ENCODE measurements at regions not wholly inside any gene's neighbourhood (a gene's known extent, or its start where the extent isn't known, plus 50 kb on each side); places are given as distances from the start of the nearest gene placed in this dataset.
A peak's percentile ranks its signal among the peaks of the same experiment; 100 is the strongest.
"Not testable (repeated sequence)": the region's sequence is repeated elsewhere in the genome, so short reads cannot be mapped to it uniquely, and the experiment has no call there.

GRCh38 chr12:124070394-124071074 is 97.5 kb downstream of the ZNF664 start:
- H4K91ac ChIP-seq (ENCODE audit: low read depth, low read length, poor library complexity); H2BK5ac ChIP-seq (ENCODE audit: low read length); H3K14ac ChIP-seq (ENCODE audit: low read length); H2AK5ac ChIP-seq (ENCODE audit: low read depth, low read length); H3K18ac ChIP-seq (ENCODE audit: low read length); H2BK12ac ChIP-seq (ENCODE audit: low read length); H3K4ac ChIP-seq (ENCODE audit: low read length); H4K8ac ChIP-seq (ENCODE audit: low read depth, low read length); H3K27me3 ChIP-seq (ENCODE audit: control insufficient read depth in 3 of 3, insufficient read depth in 3 of 3, low read depth in 1 of 3, low read length in 3 of 3); H2AFZ ChIP-seq (ENCODE audit: low read length); H3K36me3 ChIP-seq (replicated peaks in 1 of 2; ENCODE audit: control insufficient read depth in 2 of 2, insufficient read depth in 2 of 2, low read length in 2 of 2); H3K9ac ChIP-seq (ENCODE audit: low read depth, low read length, poor library complexity); H3K4me3 ChIP-seq (ENCODE audit: low read length in 2 of 2); H3K4me2 ChIP-seq (ENCODE audit: insufficient read depth, low read length, poor library complexity, severe bottlenecking); H2BK120ac ChIP-seq (ENCODE audit: low read depth, low read length); DNase-seq (ENCODE audit: low spot score); H3K9me3 ChIP-seq (replicated peaks in 1 of 2; ENCODE audit: control insufficient read depth in 2 of 2, insufficient read depth in 1 of 2, low read depth in 1 of 2, low read length in 2 of 2); H3K79me1 ChIP-seq (ENCODE audit: low read depth, low read length); H3K23ac ChIP-seq (ENCODE audit: low read depth, low read length, poor library complexity); H3K27ac ChIP-seq (replicated peaks; ENCODE audit: low read length); H2BK15ac ChIP-seq (ENCODE audit: low read length): not testable (repeated sequence)
- WGBS, 2 donors (ENCODE audit: extremely low coverage in 2 of 2, insufficient read length in 2 of 2, insufficient replicate concordance in 1 of 2) = no CpG with 5 or more reads among the region's 7 CpGs
- peaks cover 17 to 21% of the 10 kb centered on the region in 2 donors for H3K4me1 ChIP-seq (ENCODE audit: control insufficient read depth in 2 of 2, insufficient read depth in 1 of 2, low read depth in 1 of 2, low read length in 2 of 2)

GRCh38 chr12:124071075-124071443 is 98.0 kb downstream of the ZNF664 start:
- H3K36me3 ChIP-seq (replicated peaks in 1 of 2; ENCODE audit: control insufficient read depth in 2 of 2, insufficient read depth in 2 of 2, low read length in 2 of 2) = no peaks in the 10 kb centered on the region
- no peak overlapping the region for H3K4ac ChIP-seq (ENCODE audit: low read length)
- H2AK5ac ChIP-seq (ENCODE audit: low read depth, low read length) = no peak overlapping the region
- no CpG with 5 or more reads among the region's 3 CpGs for WGBS, 2 donors (ENCODE audit: extremely low coverage in 2 of 2, insufficient read length in 2 of 2, insufficient replicate concordance in 1 of 2)
- no peak overlapping the region for H3K14ac ChIP-seq (ENCODE audit: low read length)
- H3K27ac ChIP-seq (replicated peaks; ENCODE audit: low read length) = no peak overlapping the region
- H3K18ac ChIP-seq (ENCODE audit: low read length) = no peak overlapping the region
- no peak overlapping the region for H3K23ac ChIP-seq (ENCODE audit: low read depth, low read length, poor library complexity)
- H2BK5ac ChIP-seq (ENCODE audit: low read length) = no peak overlapping the region
- no peak overlapping the region for H3K4me2 ChIP-seq (ENCODE audit: insufficient read depth, low read length, poor library complexity, severe bottlenecking)
- H2BK120ac ChIP-seq (ENCODE audit: low read depth, low read length) = no peak overlapping the region
- H4K91ac ChIP-seq (ENCODE audit: low read depth, low read length, poor library complexity) = no peak overlapping the region
- H3K9ac ChIP-seq (ENCODE audit: low read depth, low read length, poor library complexity) = no peak overlapping the region
- no peaks in the 10 kb centered on the region for H3K79me1 ChIP-seq (ENCODE audit: low read depth, low read length)
- H2AFZ ChIP-seq (ENCODE audit: low read length) = no peak overlapping the region
- H3K27me3 ChIP-seq (ENCODE audit: control insufficient read depth in 3 of 3, insufficient read depth in 3 of 3, low read depth in 1 of 3, low read length in 3 of 3) = no peaks in the 10 kb centered on the region
- peaks cover 17 to 23% of the 10 kb centered on the region in 2 donors for H3K4me1 ChIP-seq (ENCODE audit: control insufficient read depth in 2 of 2, insufficient read depth in 1 of 2, low read depth in 1 of 2, low read length in 2 of 2)
- no peak overlapping the region for H3K4me3 ChIP-seq (ENCODE audit: low read length in 2 of 2)
- H2BK15ac ChIP-seq (ENCODE audit: low read length) = no peak overlapping the region
- no peak overlapping the region for H2BK12ac ChIP-seq (ENCODE audit: low read length)
- H3K9me3 ChIP-seq (replicated peaks in 1 of 2; ENCODE audit: control insufficient read depth in 2 of 2, insufficient read depth in 1 of 2, low read depth in 1 of 2, low read length in 2 of 2) = peaks cover 0 to 6% of the 10 kb centered on the region in 2 donors
- no peak overlapping the region for H4K8ac ChIP-seq (ENCODE audit: low read depth, low read length)
- no peak for DNase-seq (ENCODE audit: low spot score)

GRCh38 chr12:124073356-124074035 is 100.5 kb downstream of the ZNF664 start:
- peaks cover 18 to 23% of the 10 kb centered on the region in 2 donors for H3K4me1 ChIP-seq (ENCODE audit: control insufficient read depth in 2 of 2, insufficient read depth in 1 of 2, low read depth in 1 of 2, low read length in 2 of 2)
- no peaks in the 10 kb centered on the region for H3K9me3 ChIP-seq (replicated peaks in 1 of 2; ENCODE audit: control insufficient read depth in 2 of 2, insufficient read depth in 1 of 2, low read depth in 1 of 2, low read length in 2 of 2)
- H3K4me3 ChIP-seq (ENCODE audit: low read length in 2 of 2) = no peak overlapping the region
- peak overlapping the region; percentile 37 for H3K4ac ChIP-seq (ENCODE audit: low read length)
- H2BK15ac ChIP-seq (ENCODE audit: low read length) = no peak overlapping the region
- peak overlapping the region; percentile 35 for H3K18ac ChIP-seq (ENCODE audit: low read length)
- no peak for DNase-seq (ENCODE audit: low spot score)
- no peak overlapping the region for H4K91ac ChIP-seq (ENCODE audit: low read depth, low read length, poor library complexity)
- H3K36me3 ChIP-seq (replicated peaks in 1 of 2; ENCODE audit: control insufficient read depth in 2 of 2, insufficient read depth in 2 of 2, low read length in 2 of 2) = no peaks in the 10 kb centered on the region
- no peak overlapping the region for H2BK120ac ChIP-seq (ENCODE audit: low read depth, low read length)
- no peaks in the 10 kb centered on the region for H3K79me1 ChIP-seq (ENCODE audit: low read depth, low read length)
- no CpG with 5 or more reads among the region's 8 CpGs for WGBS, 2 donors (ENCODE audit: extremely low coverage in 2 of 2, insufficient read length in 2 of 2, insufficient replicate concordance in 1 of 2)
- no peak overlapping the region for H2BK5ac ChIP-seq (ENCODE audit: low read length)
- no peak overlapping the region for H3K27ac ChIP-seq (replicated peaks; ENCODE audit: low read length)
- H3K9ac ChIP-seq (ENCODE audit: low read depth, low read length, poor library complexity) = peak overlapping the region; percentile 34
- peak overlapping the region; percentile 69 for H2BK12ac ChIP-seq (ENCODE audit: low read length)
- H2AFZ ChIP-seq (ENCODE audit: low read length) = peak overlapping the region; percentile 43
- H3K27me3 ChIP-seq (ENCODE audit: control insufficient read depth in 3 of 3, insufficient read depth in 3 of 3, low read depth in 1 of 3, low read length in 3 of 3) = no peaks in the 10 kb centered on the region
- no peak overlapping the region for H3K23ac ChIP-seq (ENCODE audit: low read depth, low read length, poor library complexity)
- H2AK5ac ChIP-seq (ENCODE audit: low read depth, low read length) = no peak overlapping the region
- peak overlapping the region; percentile 56 for H3K14ac ChIP-seq (ENCODE audit: low read length)
- no peak overlapping the region for H4K8ac ChIP-seq (ENCODE audit: low read depth, low read length)
- no peak overlapping the region for H3K4me2 ChIP-seq (ENCODE audit: insufficient read depth, low read length, poor library complexity, severe bottlenecking)

GRCh38 chr12:124075841-124076240 is 102.8 kb downstream of the ZNF664 start:
- H3K9ac ChIP-seq (ENCODE audit: low read depth, low read length, poor library complexity) = no peak overlapping the region
- H2BK120ac ChIP-seq (ENCODE audit: low read depth, low read length) = no peak overlapping the region
- H3K23ac ChIP-seq (ENCODE audit: low read depth, low read length, poor library complexity) = no peak overlapping the region
- H2BK15ac ChIP-seq (ENCODE audit: low read length) = no peak overlapping the region
- no peak overlapping the region for H2BK5ac ChIP-seq (ENCODE audit: low read length)
- no peaks in the 10 kb centered on the region for H3K27me3 ChIP-seq (ENCODE audit: control insufficient read depth in 3 of 3, insufficient read depth in 3 of 3, low read depth in 1 of 3, low read length in 3 of 3)
- no peak overlapping the region for H3K18ac ChIP-seq (ENCODE audit: low read length)
- H3K4me2 ChIP-seq (ENCODE audit: insufficient read depth, low read length, poor library complexity, severe bottlenecking) = no peak overlapping the region
- H2AFZ ChIP-seq (ENCODE audit: low read length) = no peak overlapping the region
- no peak overlapping the region for H4K91ac ChIP-seq (ENCODE audit: low read depth, low read length, poor library complexity)
- H3K4ac ChIP-seq (ENCODE audit: low read length) = no peak overlapping the region
- no peaks in the 10 kb centered on the region for H3K36me3 ChIP-seq (replicated peaks in 1 of 2; ENCODE audit: control insufficient read depth in 2 of 2, insufficient read depth in 2 of 2, low read length in 2 of 2)
- DNase-seq (ENCODE audit: low spot score) = no peak
- peaks cover 18 to 23% of the 10 kb centered on the region in 2 donors for H3K4me1 ChIP-seq (ENCODE audit: control insufficient read depth in 2 of 2, insufficient read depth in 1 of 2, low read depth in 1 of 2, low read length in 2 of 2)
- no peaks in the 10 kb centered on the region for H3K79me1 ChIP-seq (ENCODE audit: low read depth, low read length)
- no peak overlapping the region for H3K27ac ChIP-seq (replicated peaks; ENCODE audit: low read length)
- no peak overlapping the region for H2AK5ac ChIP-seq (ENCODE audit: low read depth, low read length)
- no peak overlapping the region for H2BK12ac ChIP-seq (ENCODE audit: low read length)
- no CpG with 5 or more reads among the region's 4 CpGs for WGBS, 2 donors (ENCODE audit: extremely low coverage in 2 of 2, insufficient read length in 2 of 2, insufficient replicate concordance in 1 of 2)
- H3K14ac ChIP-seq (ENCODE audit: low read length) = no peak overlapping the region
- H4K8ac ChIP-seq (ENCODE audit: low read depth, low read length) = no peak overlapping the region
- H3K9me3 ChIP-seq (replicated peaks in 1 of 2; ENCODE audit: control insufficient read depth in 2 of 2, insufficient read depth in 1 of 2, low read depth in 1 of 2, low read length in 2 of 2) = no peaks in the 10 kb centered on the region
- no peak overlapping the region for H3K4me3 ChIP-seq (ENCODE audit: low read length in 2 of 2)
